ENCODE measurements at regions not wholly inside any gene's neighbourhood (a gene's known extent, or its start where the extent isn't known, plus 50 kb on each side); places are given as distances from the start of the nearest gene placed in this dataset.
"Not testable (repeated sequence)": the region's sequence is repeated elsewhere in the genome, so short reads cannot be mapped to it uniquely, and the experiment has no call there.

GRCh38 chr14:61609191-61609843 lies 86.0 kb upstream of the HIF1A start:
- Histone ChIP-seq H3K27me3 (no peaks in the 10 kb centered on the region), H3K4me3 (no peak overlapping the region), H3K27ac (peak overlapping the region in 1 of 4 donors; percentile 14), H3K9me3 (no peaks in the 10 kb centered on the region), H3K4me1 (no peaks in the 10 kb centered on the region), H3K36me3 (no peaks in the 10 kb centered on the region)
- TF ChIP-seq, protein P1, sequence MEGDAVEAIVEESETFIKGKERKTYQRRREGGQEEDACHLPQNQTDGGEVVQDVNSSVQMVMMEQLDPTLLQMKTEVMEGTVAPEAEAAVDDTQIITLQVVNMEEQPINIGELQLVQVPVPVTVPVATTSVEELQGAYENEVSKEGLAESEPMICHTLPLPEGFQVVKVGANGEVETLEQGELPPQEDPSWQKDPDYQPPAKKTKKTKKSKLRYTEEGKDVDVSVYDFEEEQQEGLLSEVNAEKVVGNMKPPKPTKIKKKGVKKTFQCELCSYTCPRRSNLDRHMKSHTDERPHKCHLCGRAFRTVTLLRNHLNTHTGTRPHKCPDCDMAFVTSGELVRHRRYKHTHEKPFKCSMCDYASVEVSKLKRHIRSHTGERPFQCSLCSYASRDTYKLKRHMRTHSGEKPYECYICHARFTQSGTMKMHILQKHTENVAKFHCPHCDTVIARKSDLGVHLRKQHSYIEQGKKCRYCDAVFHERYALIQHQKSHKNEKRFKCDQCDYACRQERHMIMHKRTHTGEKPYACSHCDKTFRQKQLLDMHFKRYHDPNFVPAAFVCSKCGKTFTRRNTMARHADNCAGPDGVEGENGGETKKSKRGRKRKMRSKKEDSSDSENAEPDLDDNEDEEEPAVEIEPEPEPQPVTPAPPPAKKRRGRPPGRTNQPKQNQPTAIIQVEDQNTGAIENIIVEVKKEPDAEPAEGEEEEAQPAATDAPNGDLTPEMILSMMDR (IDR thresholded peaks at IDR 0.05) = no peak
- no peak for TF ChIP-seq POLR2A (IDR thresholded peaks at IDR 0.05)
- no peak for DNase-seq

DNA sequence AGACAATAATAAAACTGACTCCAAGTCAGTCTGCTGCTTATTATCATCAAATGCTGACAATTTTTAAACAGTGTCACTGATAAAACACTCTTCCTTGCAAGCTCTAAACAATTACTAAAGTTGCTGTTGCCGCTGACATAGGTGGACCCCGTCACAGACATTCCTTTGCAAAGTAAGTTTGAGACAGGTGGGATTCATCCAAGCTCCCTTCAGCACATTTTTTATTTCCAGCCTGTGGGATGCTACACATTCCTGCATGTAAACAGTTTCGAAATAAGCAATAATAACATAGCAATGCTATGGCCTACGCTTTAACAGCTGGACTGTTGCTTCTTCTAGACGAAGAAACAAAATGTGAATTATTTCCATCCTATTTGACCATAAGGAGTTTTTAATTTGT lies 85.4 kb upstream of the HIF1A start:
- Histone ChIP-seq H3K4me1 (no peaks in the 10 kb centered on the region), H3K36me3 (no peaks in the 10 kb centered on the region), H3K4me3 (no peak overlapping the region), H3K27ac (peak overlapping the region in 1 of 4 donors; percentile 14), H3K9me3 (no peaks in the 10 kb centered on the region), H3K27me3 (no peaks in the 10 kb centered on the region)
- DNase-seq = no peak
- TF ChIP-seq, protein P1 (IDR thresholded peaks at IDR 0.05) = no peak
- no peak for TF ChIP-seq POLR2A (IDR thresholded peaks at IDR 0.05)

DNA sequence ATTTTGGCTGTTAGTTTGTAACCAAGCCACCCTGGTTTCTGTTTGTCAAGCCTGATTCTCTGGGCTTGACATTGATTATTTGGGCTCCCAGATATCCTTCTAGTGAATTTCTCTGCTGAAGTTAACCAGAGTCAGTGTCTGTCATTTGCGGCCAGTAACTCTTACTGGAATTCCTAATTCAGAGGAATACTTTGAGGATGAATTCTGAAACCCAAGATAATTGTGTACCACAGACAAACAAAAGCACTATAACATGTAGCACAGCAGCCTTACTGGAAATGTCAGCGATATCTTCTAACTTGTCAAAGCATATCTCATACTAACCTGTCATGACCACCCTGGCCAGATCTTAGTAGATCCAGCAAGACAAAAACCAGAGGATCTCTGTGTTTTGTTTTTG lies 84.4 kb upstream of the HIF1A start:
- TF ChIP-seq POLR2A (IDR thresholded peaks at IDR 0.05) = no peak
- TF ChIP-seq, protein P1 (IDR thresholded peaks at IDR 0.05) = no peak

DNA sequence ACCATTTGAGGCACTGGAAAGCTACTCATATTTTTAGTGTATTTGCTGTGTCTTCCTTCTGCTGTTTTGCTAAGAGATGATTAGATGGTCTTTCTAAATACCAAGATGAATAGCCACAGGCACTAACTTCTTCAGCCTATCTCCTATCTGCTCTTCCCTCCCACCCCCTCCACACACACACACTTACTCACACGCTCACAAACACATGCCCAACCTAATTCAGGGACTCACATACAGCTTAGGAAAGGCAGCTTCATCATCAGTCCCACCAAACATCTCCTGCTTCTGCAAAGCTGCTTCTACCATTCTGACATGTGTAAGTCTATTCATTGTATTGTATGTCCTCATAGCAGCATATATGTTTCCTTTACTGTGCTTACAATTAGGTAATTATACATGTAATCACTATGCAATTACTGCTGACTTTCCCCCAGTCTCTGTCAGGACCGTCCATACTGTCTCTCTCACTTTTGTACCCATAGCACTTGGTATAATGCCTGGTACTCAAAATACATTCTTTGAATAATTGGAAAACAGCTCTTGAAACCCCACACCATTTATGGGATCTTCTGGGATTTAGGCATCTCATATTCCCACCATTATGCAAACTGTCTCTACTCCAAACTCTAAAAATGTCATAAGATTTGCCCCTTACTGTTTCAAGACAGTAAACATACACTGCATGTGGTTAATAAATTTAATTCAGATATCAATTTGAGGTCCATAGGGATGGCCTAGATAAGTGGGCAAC lies 83.3 kb upstream of the HIF1A start:
- Histone ChIP-seq H3K9me3 (no peaks in the 10 kb centered on the region), H3K27ac (no peak overlapping the region), H3K27me3 (no peaks in the 10 kb centered on the region), H3K4me3 (no peak overlapping the region), H3K4me1 (no peaks in the 10 kb centered on the region), H3K36me3 (no peaks in the 10 kb centered on the region)
- TF ChIP-seq POLR2A (IDR thresholded peaks at IDR 0.05) = no peak
- TF ChIP-seq, protein P1 (IDR thresholded peaks at IDR 0.05) = no peak
- no peak for DNase-seq

More for the DNA sequence above, 84.4 kb upstream of the HIF1A start:
- no peaks in the 10 kb centered on the region for H3K9me3 ChIP-seq
- no peak for DNase-seq
- H3K36me3 ChIP-seq = no peaks in the 10 kb centered on the region
- H3K27me3 ChIP-seq = no peaks in the 10 kb centered on the region
- H3K4me3 ChIP-seq = no peak overlapping the region
- no peak overlapping the region for H3K27ac ChIP-seq
- no peaks in the 10 kb centered on the region for H3K4me1 ChIP-seq

- not testable (repeated sequence) for DNase-seq, H3K27ac ChIP-seq, H3K36me3 ChIP-seq, H3K4me1 ChIP-seq, H3K4me3 ChIP-seq, H3K9me3 ChIP-seq, H3K27me3 ChIP-seq
Measured at GRCh38 chr14:61613006-61613405, 82.3 kb upstream of the HIF1A start.

GRCh38 chr14:61614693-61615092 lies 80.6 kb upstream of the HIF1A start:
- H3K27me3 ChIP-seq = no peaks in the 10 kb centered on the region
- DNase-seq = no peak
- TF ChIP-seq POLR2A (IDR thresholded peaks at IDR 0.05) = no peak
- TF ChIP-seq, protein P1 (IDR thresholded peaks at IDR 0.05) = no peak
- H3K4me1 ChIP-seq = no peaks in the 10 kb centered on the region
- H3K36me3 ChIP-seq = no peaks in the 10 kb centered on the region
- H3K9me3 ChIP-seq = no peaks in the 10 kb centered on the region
- H3K27ac ChIP-seq = no peak overlapping the region
- no peak overlapping the region for H3K4me3 ChIP-seq

Data from Peyer's patch (tissue), 4 donors.